GM18858 (cell line): ENCODE measurements at regions not wholly inside any gene's neighbourhood (a gene's known extent, or its start where the extent isn't known, plus 50 kb on each side); places are given as distances from the start of the nearest gene placed in this dataset.
"Not testable (repeated sequence)": the region's sequence is repeated elsewhere in the genome, so short reads cannot be mapped to it uniquely, and the experiment has no call there.

ENCODE experiments used
- ATAC-seq: cut with Tn5 transposase; IDR thresholded peaks from one replicate; pipeline ENCODE4 v1.9.1; 2021; ENCODE audit not compliant: unreplicated experiment

- ATAC-seq = not testable (repeated sequence)
Observed at GRCh38 chr10:46792657-46793357, 118.4 kb upstream of the PTPN20 start.

DNA sequence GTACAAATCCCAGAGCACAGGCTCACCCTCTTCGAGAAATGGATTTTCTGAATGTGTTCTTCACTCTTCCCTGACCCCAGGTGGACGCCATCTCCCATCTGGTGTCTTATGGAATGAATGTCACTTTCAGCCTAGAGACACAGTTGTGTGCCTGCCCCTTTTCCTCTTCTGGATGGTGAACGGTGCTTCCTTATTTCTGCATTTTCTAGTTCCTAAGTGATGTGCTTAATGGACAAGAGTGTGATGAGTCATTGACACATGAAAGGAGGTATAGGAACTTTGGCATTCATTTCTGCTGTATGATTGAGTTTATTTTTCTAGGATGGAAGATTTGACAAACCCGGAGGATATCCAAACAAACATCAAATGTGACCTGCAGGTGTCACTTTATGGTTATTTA lies 114.9 kb upstream of the PTPN20 start:
- ATAC-seq = not testable (repeated sequence)

- not testable (repeated sequence) for ATAC-seq
Observed at GRCh38 chr10:46802010-46802409, 109.2 kb upstream of the PTPN20 start.

- not testable (repeated sequence) for ATAC-seq
Observed at GRCh38 chr10:46803082-46803481, 108.1 kb upstream of the PTPN20 start.

- not testable (repeated sequence) for ATAC-seq
Observed at GRCh38 chr10:46810222-46810621, 101.0 kb upstream of the PTPN20 start.

- ATAC-seq = not testable (repeated sequence)
Observed at GRCh38 chr10:46816126-46816525, 95.1 kb upstream of the PTPN20 start.

GRCh38 chr10:46840393-46841050 lies 70.7 kb upstream of the PTPN20 start:
- not testable (repeated sequence) for ATAC-seq

- not testable (repeated sequence) for ATAC-seq
Observed at GRCh38 chr10:46841051-46841593, 70.1 kb upstream of the PTPN20 start.

- not testable (repeated sequence) for ATAC-seq
Observed at GRCh38 chr10:46845194-46845593, 66.0 kb upstream of the PTPN20 start.

- not testable (repeated sequence) for ATAC-seq
Observed at GRCh38 chr10:46845640-46846039, 65.6 kb upstream of the PTPN20 start.

DNA sequence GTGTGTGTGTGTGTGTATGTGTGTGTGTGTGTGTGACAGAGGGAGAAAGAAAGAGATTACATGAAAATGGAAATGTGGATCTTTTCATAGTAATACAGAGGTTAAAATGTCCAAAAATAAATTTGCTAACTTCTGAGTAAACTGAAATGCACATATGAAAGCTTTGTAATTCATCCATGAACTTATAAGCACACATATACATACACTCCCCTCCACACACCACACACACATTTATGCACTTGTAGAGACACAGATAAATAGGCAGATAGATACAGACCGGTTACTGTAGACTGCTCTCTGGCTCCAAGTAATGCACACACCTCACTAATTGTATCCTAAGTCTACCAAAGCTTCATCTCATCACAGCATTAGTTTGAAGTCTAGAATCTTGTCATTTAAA lies 50.5 kb upstream of the PTPN20 start:
- not testable (repeated sequence) for ATAC-seq
